HepG2 (cell line): ENCODE measurements at regions not wholly inside any gene's neighbourhood (a gene's known extent, or its start where the extent isn't known, plus 50 kb on each side); places are given as distances from the start of the nearest gene placed in this dataset.

Experiments
- ARNT ChIP-seq: fragments of 450-650 bp; IDR thresholded peaks from 2 replicates; pipeline ENCODE4 v1.6.1; 2017
- KDM3A ChIP-seq: IDR thresholded peaks from 2 replicates; pipeline ENCODE4 v1.6.1; 2018; ENCODE audit warnings: low read depth, missing compliant biosample characterization
- STAT5B ChIP-seq: sonication (generic); formaldehyde crosslinking; IDR thresholded peaks from 2 replicates; pipeline ENCODE4 v1.4.0; 2020; ENCODE audit warnings: missing genetic modification reagents
- YEATS4 ChIP-seq: sonication (generic); formaldehyde crosslinking; IDR thresholded peaks from 2 replicates; pipeline ENCODE4 v1.4.0; 2020; ENCODE audit warnings: missing genetic modification reagents, borderline replicate concordance
- ZFY ChIP-seq: sonication (generic); formaldehyde crosslinking; IDR thresholded peaks from 2 replicates; pipeline ENCODE4 v1.4.0; 2020; ENCODE audit warnings: missing genetic modification reagents
- ZNF577 ChIP-seq: sonication (generic); formaldehyde crosslinking; IDR thresholded peaks from 2 replicates; pipeline ENCODE4 v1.4.0; 2020; ENCODE audit warnings: mild to moderate bottlenecking, low read depth, missing genetic modification reagents, borderline replicate concordance
- TF ChIP-seq, protein P1 (sequence below): sonication (generic); formaldehyde crosslinking; IDR thresholded peaks from 2 replicates; pipeline ENCODE4 v1.5.1; 2020; ENCODE audit warnings: mild to moderate bottlenecking, missing genetic modification reagents
- TF ChIP-seq, protein P2 (sequence below): sonication (generic); formaldehyde crosslinking; IDR thresholded peaks from 2 replicates; pipeline ENCODE4 v1.5.0; 2020; ENCODE audit warnings: mild to moderate bottlenecking, missing genetic modification reagents, moderate library complexity

DNA sequence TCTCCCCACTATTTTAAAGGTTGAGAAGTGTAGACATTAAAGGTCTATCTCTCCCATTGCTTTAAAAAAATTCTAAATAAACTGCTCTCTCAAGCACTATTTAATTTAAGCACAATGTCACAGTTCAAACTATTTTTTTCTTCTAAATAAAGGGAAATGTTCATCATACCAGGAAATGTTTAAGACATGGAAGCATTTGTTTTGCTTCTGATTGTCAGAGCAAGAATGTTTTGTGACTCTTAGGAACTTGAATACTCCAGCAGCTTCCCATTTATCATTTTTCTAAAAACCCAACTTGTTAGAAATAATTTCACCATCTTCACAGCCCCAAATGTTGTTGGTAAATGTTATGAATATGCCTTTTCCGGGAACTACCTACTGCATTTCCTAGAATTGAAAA lies 121.8 kb upstream of the NTF3 start:
- TF ChIP-seq, protein P1, sequence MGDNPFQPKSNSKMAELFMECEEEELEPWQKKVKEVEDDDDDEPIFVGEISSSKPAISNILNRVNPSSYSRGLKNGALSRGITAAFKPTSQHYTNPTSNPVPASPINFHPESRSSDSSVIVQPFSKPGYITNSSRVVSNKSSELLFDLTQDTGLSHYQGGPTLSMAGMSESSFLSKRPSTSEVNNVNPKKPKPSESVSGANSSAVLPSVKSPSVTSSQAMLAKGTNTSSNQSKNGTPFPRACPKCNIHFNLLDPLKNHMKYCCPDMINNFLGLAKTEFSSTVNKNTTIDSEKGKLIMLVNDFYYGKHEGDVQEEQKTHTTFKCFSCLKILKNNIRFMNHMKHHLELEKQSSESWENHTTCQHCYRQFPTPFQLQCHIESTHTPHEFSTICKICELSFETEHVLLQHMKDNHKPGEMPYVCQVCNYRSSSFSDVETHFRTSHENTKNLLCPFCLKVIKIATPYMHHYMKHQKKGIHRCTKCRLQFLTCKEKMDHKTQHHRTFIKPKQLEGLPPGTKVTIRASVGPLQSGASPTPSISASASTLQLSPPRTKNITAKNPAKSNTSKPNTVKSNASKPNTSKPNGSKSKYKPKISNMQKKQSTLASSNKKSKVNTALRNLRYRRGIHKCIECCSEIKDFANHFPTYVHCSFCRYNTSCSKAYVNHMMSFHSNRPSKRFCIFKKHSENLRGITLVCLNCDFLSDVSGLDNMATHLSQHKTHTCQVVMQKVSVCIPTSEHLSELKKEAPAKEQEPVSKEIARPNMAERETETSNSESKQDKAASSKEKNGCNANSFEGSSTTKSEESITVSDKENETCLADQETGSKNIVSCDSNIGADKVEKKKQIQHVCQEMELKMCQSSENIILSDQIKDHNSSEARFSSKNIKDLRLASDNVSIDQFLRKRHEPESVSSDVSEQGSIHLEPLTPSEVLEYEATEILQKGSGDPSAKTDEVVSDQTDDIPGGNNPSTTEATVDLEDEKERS (CRISPR knock-in tag): no peak
- TF ChIP-seq ARNT (no peak), KDM3A (CRISPR knock-in tag) (no peak), ZNF577 (CRISPR knock-in tag) (no peak), ZFY (no peak), STAT5B (CRISPR knock-in tag) (no peak), YEATS4 (CRISPR knock-in tag) (no peak)
- TF ChIP-seq, protein P2, sequence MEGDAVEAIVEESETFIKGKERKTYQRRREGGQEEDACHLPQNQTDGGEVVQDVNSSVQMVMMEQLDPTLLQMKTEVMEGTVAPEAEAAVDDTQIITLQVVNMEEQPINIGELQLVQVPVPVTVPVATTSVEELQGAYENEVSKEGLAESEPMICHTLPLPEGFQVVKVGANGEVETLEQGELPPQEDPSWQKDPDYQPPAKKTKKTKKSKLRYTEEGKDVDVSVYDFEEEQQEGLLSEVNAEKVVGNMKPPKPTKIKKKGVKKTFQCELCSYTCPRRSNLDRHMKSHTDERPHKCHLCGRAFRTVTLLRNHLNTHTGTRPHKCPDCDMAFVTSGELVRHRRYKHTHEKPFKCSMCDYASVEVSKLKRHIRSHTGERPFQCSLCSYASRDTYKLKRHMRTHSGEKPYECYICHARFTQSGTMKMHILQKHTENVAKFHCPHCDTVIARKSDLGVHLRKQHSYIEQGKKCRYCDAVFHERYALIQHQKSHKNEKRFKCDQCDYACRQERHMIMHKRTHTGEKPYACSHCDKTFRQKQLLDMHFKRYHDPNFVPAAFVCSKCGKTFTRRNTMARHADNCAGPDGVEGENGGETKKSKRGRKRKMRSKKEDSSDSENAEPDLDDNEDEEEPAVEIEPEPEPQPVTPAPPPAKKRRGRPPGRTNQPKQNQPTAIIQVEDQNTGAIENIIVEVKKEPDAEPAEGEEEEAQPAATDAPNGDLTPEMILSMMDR (CRISPR knock-in tag): no peak
